Thyroid gland (tissue), 4 donors: ENCODE measurements at regions not wholly inside any gene's neighbourhood (a gene's known extent, or its start where the extent isn't known, plus 50 kb on each side); places are given as distances from the start of the nearest gene placed in this dataset.

Experiments
- DNase-seq, 2 donors: peaks; one replicate each; pipeline ENCODE4 v3.0.0-alpha.2; 2019
- H3K27ac ChIP-seq, 3 donors: fragments of 200-600 bp; sonication (generic); 1 replicate in 2 of 3; 2 replicates in 1 of 3; pipeline ENCODE4 v1.5.1; 2016 to 2019; ENCODE audit warnings: mild to moderate bottlenecking in 1 of 3, moderate library complexity in 1 of 3
- H3K27me3 ChIP-seq: fragments of 200-600 bp; sonication (generic); one replicate; pipeline ENCODE4 v1.5.1; 2019
- H3K36me3 ChIP-seq, 2 donors: fragments of 200-600 bp; sonication (generic); one replicate each; pipeline ENCODE4 v1.5.1; 2016 to 2019
- H3K4me1 ChIP-seq, 2 donors: fragments of 200-600 bp; sonication (generic); one replicate each; pipeline ENCODE4 v1.5.1; 2017 to 2019
- H3K4me3 ChIP-seq, 3 donors: fragments of 200-600 bp; sonication (generic); replicated peaks in 1 of 3; 1 replicate in 2 of 3; 2 replicates in 1 of 3; pipeline ENCODE4 v1.5.1; 2016; ENCODE audit warnings: mild to moderate bottlenecking in 1 of 3
- H3K9me3 ChIP-seq: fragments of 200-600 bp; sonication (generic); one replicate; pipeline ENCODE4 v1.5.1; 2017
- CTCF ChIP-seq, 6 experiments: fragments of 200-600 bp in 3 of 6; fragments of 450-650 bp in 3 of 6; sonication (generic) in 3 of 6; IDR thresholded peaks; one replicate each; pipeline ENCODE4 v1.5.1; 2016 to 2019; ENCODE audit warnings: antibody characterized with exemption in 6 of 6, mild to moderate bottlenecking in 2 of 6, inconsistent platforms in 1 of 6, moderate library complexity in 1 of 6
- POLR2A ChIP-seq, 2 donors: fragments of 450-650 bp; IDR thresholded peaks; one replicate each; pipeline ENCODE4 v1.6.1; 2017; ENCODE audit warnings: antibody characterized with exemption in 2 of 2, mild to moderate bottlenecking in 2 of 2, moderate library complexity in 1 of 2
- WGBS, 2 donors: methylation state at CpG; one replicate each; pipeline ENCODE4 v1.1.5; 2017; 5-methylcytosine and 5-hydroxymethylcytosine counted together
- intact Hi-C: fragments of 100-400 bp; cut with DNase I; formaldehyde crosslinking; loops from one replicate; pipeline ENCODE4 v1.15.1; 2023

DNA sequence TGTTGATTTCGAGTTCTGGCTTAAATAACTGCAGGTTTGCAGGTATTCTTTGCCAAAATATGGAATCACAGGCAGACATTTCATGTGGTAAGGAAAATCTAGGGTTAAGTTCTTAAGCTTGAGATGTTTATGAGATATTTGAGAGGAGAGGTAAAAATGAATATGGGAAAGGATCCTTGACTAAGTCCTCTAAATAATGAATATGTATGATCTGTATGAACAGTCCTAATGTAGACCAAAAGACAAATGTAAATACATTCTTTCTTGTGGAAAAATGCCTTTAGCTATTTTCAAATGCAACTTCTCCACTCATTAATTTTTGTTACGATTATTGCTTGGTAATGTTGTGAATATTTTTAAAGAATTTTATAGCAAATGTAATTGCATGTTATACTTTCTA lies 1632.6 kb downstream of the SUCLG1 start:
- intact Hi-C loops: no loop called here
- no peak overlapping the region for H3K27ac ChIP-seq
- no peaks in the 10 kb centered on the region for H3K27me3 ChIP-seq
- DNase-seq: no peak
- H3K36me3 ChIP-seq: no peaks in the 10 kb centered on the region
- TF ChIP-seq CTCF (IDR thresholded peaks at IDR 0.05): no peak
- no peak for TF ChIP-seq POLR2A (IDR thresholded peaks at IDR 0.05)
- H3K4me3 ChIP-seq: no peak overlapping the region
- 85 to 91% methylated on average over 2 of the region's 2 CpGs for WGBS, 2 donors
- no peaks in the 10 kb centered on the region for H3K4me1 ChIP-seq
- no peaks in the 10 kb centered on the region for H3K9me3 ChIP-seq

GRCh38 chr2:82825410-82826090 lies 1633.5 kb downstream of the SUCLG1 start:
- no peak overlapping the region for H3K27ac ChIP-seq
- TF ChIP-seq CTCF (IDR thresholded peaks at IDR 0.05) (no peak), POLR2A (IDR thresholded peaks at IDR 0.05) (no peak)
- intact Hi-C loops: no loop called here

GRCh38 chr2:82823892-82824291 lies 1635.2 kb downstream of the SUCLG1 start:
- Histone ChIP-seq H3K9me3 (no peaks in the 10 kb centered on the region), H3K4me1 (no peaks in the 10 kb centered on the region), H3K4me3 (no peak overlapping the region), H3K36me3 (no peaks in the 10 kb centered on the region), H3K27me3 (no peaks in the 10 kb centered on the region), H3K27ac (no peak overlapping the region)
- 88 to 89% methylated on average over 1 of the region's 1 CpG for WGBS, 2 donors
- intact Hi-C loops: no loop called here
- DNase-seq: no peak
- TF ChIP-seq CTCF (IDR thresholded peaks at IDR 0.05): no peak
- no peak for TF ChIP-seq POLR2A (IDR thresholded peaks at IDR 0.05)

More at GRCh38 chr2:82825410-82826090, 1633.5 kb downstream of the SUCLG1 start:
- Histone ChIP-seq H3K27me3 (no peaks in the 10 kb centered on the region), H3K9me3 (no peaks in the 10 kb centered on the region), H3K4me1 (no peaks in the 10 kb centered on the region), H3K36me3 (no peaks in the 10 kb centered on the region), H3K4me3 (no peak overlapping the region)
- 85 to 89% methylated on average over 8 of the region's 8 CpGs for WGBS, 2 donors
- no peak for DNase-seq

DNA sequence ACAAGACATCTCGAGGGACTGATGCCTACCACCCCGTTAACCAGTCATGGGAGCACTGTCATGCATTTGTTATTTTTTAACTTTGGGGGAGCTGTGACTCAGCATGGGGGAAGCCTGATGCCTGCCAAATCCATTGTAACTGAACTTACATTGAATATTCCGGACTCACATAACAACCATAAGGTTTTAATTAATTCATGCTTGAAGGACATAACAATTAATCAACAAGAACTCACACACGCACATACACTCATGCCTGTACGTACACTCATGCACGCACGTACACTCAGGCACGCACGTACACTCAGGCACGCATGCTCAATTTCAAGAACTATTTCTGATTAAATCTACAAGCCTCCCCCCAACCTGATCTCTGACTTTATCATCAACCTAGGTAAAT lies 1639.1 kb downstream of the SUCLG1 start:
- 90 to 91% methylated on average over 10 of the region's 10 CpGs for WGBS, 2 donors
- no peak for DNase-seq
- Histone ChIP-seq H3K4me3 (no peak overlapping the region), H3K36me3 (no peaks in the 10 kb centered on the region), H3K27ac (no peak overlapping the region), H3K9me3 (no peaks in the 10 kb centered on the region), H3K27me3 (no peaks in the 10 kb centered on the region), H3K4me1 (no peaks in the 10 kb centered on the region)
- intact Hi-C loops: no loop called here
- TF ChIP-seq POLR2A (IDR thresholded peaks at IDR 0.05) (no peak), CTCF (IDR thresholded peaks at IDR 0.05) (no peak)

GRCh38 chr2:82814146-82814545 lies 1644.9 kb downstream of the SUCLG1 start:
- intact Hi-C loops: no loop called here
- no peaks in the 10 kb centered on the region for H3K9me3 ChIP-seq
- DNase-seq: no peak
- H3K4me3 ChIP-seq: no peak overlapping the region
- 88 to 99% methylated on average over 1 of the region's 1 CpG for WGBS, 2 donors
- no peaks in the 10 kb centered on the region for H3K27me3 ChIP-seq
- no peaks in the 10 kb centered on the region for H3K36me3 ChIP-seq
- H3K4me1 ChIP-seq: no peaks in the 10 kb centered on the region
- no peak for TF ChIP-seq CTCF (IDR thresholded peaks at IDR 0.05)
- TF ChIP-seq POLR2A (IDR thresholded peaks at IDR 0.05): no peak
- H3K27ac ChIP-seq: no peak overlapping the region
